Activated CD8-positive, alpha-beta memory T cell treated with anti-CD3 and anti-CD28 coated beads, Interleukin-2, amount 50 U/mL, for 4 hours (primary cell): ENCODE measurements at regions not wholly inside any gene's neighbourhood (a gene's known extent, or its start where the extent isn't known, plus 50 kb on each side); places are given as distances from the start of the nearest gene placed in this dataset.

Source experiments
- DNase-seq: peaks from one replicate; pipeline ENCODE4 v3.0.0-alpha.2; 2020

GRCh38 chrX:5829469-5829868 lies 399.2 kb downstream of the NLGN4X start:
- DNase-seq = no peak

- no peak for DNase-seq
These were observed 399.6 kb downstream of the NLGN4X start for GRCh38 chrX:5829060-5829459.

GRCh38 chrX:5823903-5824302 lies 404.8 kb downstream of the NLGN4X start:
- no peak for DNase-seq

- no peak for DNase-seq
These were observed 418.0 kb downstream of the NLGN4X start for GRCh38 chrX:5810636-5811035.

DNA sequence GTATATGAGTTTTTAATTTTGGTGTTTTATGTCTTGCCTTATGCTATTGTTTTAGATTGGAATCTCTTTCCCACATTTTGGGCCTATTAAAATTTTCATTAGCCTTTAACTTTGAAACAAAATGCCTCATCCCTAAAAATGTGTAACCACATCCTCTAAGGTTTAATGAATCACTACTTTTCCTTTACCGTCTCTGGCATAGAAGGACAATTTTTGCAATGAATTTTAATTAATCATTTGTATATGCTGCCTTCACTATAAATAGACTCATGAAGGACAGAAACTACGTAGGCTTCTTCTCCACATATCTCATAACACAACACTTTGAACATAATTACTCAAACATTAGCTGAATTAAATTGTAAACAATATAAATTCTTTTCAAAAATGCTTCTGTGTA lies 421.5 kb downstream of the NLGN4X start:
- DNase-seq = no peak

- DNase-seq = no peak
These were observed 426.3 kb downstream of the NLGN4X start for GRCh38 chrX:5802391-5802790.

DNA sequence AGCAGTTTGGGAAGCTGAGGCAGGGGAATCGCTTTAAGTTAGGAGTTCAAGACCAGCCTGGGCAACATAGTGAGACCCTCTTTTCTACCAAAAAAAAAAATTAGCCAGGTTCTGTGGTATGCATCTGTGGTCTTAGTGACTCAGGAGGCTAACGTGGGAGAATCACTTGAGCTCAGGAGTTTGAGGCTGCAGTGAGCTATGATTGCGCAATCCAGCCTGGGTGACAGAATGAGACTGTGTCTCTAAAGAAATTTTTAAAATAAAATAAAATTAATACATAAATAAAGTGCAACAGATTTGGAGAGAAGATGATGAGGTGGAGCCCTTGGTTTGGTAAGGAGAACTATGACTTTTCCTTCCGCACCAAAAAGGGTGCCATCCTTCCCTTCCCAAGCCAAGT lies 436.9 kb downstream of the NLGN4X start:
- DNase-seq = no peak

- DNase-seq = no peak
These were observed 439.8 kb downstream of the NLGN4X start for GRCh38 chrX:5788910-5789309.

DNA sequence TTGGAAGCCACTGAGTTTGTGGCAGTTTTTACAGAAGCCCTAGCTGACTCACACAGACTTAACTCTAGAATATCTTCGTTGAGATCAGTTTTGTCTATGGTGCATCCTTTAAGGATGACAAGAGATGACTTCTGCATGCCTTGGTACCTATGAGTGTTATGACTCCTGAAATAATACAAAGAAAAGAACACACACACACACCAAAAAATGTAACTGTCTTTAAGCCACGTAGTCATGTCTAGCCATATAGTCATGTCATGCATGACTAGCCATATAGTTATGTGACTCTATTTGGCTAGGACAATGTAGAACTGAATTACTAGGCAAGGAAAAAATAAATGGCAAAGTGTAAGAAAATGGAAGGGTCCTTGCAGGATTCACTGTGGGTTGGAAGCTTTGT lies 447.8 kb downstream of the NLGN4X start:
- DNase-seq = no peak

DNA sequence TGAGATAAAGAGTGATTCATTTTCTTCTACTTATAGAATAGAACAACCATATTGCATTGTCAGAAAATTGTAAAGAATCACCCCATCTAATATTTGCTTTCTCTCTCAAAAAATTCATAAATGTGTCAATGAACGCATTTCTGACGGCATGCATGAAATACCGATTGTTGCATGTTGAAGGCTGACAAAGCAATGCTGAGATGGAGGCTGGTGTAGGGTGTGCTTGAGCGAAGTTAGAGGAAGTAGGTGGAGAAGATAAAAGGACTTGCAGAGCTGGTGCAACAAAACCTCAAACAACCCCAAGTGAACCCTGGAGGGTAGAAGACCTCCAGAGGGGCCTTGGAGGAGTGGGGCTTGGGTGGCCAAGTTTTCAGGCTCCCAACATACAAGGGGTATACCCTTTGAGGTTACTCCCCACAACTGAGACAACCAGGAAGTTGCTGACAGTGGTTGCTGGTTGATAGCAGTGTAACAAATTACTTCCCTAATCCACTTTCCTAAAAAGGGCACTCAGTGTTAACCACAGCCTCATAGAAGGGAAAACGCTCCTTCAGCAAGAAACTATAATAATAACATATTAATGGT lies 452.7 kb downstream of the NLGN4X start:
- no peak for DNase-seq

DNA sequence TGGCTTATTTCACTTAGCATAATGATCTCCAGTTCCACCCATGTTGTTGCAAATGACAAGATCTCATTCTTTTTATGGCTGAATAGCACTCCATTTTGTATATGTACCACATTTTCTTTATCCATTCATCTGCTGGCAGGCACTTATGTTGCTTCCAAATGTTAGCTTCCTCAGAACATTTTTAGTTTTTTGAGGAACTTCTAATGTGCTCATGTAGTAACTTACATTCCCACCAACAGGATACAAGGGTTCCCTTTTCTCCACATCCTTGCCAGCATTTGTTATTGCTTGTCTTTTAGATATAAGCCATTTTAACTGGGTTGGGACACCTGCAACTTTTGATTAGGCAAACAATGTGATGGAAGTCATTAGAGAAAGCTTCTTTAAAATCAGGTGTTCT lies 454.2 kb downstream of the NLGN4X start:
- DNase-seq = no peak

DNA sequence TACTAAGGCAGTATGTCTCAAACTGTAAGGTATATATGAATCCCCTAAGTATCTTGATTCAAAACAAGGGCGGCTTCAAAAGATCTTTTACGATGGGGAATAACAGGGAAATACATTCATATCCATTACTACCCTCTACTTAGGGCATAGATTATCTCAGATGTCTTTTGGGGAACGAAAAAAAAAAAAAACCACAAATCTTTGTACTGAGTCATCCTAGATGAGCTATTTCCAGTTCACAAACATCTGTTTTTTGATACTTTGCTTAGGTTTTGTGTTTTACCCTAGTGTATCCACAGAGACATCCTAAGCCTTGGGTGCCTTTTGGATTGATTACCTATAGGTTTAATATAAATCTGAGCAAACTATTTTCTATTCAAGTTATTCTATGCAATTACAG lies 457.2 kb downstream of the NLGN4X start:
- no peak for DNase-seq

DNA sequence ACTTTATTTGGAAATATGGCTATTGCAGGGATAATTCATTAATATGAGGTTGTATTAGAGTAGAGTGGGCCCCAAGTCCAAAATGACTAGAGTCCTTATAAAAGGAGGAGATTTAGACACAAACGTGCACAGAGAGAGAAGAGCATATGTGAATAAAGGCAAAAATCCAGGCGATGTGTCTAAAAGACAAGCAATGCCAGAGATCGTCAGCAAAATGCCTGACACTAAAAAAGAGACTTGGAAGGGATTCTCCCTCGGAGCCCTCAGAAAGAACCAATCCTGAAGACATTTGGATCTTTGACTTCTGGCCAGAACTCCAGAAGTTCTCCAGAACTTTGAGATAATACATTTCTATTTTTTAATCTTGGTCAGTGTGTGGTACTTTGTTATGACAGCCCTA lies 472.1 kb downstream of the NLGN4X start:
- DNase-seq = no peak

GRCh38 chrX:5753291-5753690 lies 475.4 kb downstream of the NLGN4X start:
- no peak for DNase-seq

GRCh38 chrX:5752831-5753230 lies 475.8 kb downstream of the NLGN4X start:
- DNase-seq = no peak

GRCh38 chrX:5748586-5749150 lies 480.0 kb downstream of the NLGN4X start:
- no peak for DNase-seq

GRCh38 chrX:5746231-5746630 lies 482.4 kb downstream of the NLGN4X start:
- no peak for DNase-seq

DNA sequence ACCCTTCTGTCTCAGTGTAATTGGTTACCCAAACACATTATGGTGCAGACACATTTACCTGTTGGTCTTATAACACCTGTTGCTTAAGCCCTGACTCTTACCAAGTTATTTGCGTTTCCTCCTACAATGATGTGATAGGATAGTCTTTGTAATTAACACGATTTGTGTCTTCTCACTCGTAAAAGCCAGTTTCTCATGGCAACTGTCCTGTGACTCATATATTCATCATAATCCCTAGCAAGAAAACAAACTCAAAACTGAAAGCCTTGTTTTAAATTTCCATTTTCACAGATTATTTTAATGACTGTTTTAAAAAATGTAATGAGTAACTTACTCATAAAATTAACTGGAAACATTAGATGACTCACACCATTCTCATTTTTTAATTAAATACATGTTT lies 495.2 kb downstream of the NLGN4X start:
- no peak for DNase-seq

- DNase-seq = no peak
These were observed 498.1 kb downstream of the NLGN4X start for GRCh38 chrX:5730556-5730955.

DNA sequence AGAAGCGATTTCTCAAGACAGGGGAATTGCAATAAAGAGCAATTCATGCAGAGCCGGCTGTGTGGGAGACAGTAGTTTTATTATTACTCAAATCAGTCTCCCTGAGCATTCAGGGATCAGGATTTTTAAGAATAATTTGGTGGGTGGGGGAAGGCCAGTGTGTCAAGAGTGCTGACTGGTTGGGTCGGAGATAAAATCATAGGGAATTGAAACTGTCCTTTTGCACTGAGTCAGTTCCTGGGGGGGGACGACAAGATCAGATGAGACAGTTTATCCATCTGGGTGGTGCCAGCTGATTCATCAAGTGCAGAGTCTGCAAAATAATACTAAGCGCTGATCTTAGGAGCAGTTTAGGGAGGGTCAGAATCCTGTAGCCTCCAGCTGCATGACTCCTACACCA lies 502.4 kb downstream of the NLGN4X start:
- DNase-seq = no peak

DNA sequence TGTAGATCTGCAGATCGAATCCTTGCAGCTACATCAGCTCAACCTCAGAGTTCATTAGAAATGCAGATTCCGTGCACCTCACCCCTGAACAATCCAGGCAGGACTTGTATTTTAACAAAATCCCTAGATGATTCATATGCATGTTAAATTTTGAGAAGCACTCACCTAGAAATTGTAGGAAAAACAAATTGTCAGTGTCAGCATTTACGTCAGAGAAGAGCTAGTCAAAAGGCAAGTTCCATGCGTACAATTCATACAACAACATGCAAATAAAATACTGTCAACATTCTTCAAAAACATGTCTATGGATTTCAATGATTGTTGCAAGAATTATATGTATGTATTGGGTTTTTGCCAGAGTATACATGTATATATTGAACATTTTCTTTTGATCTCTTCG lies 504.5 kb downstream of the NLGN4X start:
- DNase-seq = no peak

DNA sequence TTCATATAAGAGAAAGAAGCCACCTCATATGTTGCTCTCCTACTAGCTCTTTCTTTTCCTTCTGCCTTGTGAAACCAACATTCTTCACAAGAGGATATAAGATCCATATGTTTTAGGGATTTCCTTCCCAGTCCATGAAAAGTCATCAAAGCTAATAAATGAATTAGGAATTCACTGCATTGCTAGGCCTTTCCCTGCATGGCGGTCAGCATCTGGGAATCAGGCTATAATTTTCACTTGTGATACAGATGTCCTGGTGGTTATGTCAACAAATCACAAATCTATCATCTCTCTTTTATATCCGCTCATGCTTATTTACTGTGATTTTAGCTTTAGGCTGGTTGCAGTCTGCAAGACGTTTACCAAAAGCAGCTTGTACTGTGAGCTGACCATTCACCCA lies 510.0 kb downstream of the NLGN4X start:
- DNase-seq = no peak

GRCh38 chrX:5716666-5717065 lies 512.0 kb downstream of the NLGN4X start:
- DNase-seq = no peak

GRCh38 chrX:5708251-5708650 lies 520.4 kb downstream of the NLGN4X start:
- no peak for DNase-seq

GRCh38 chrX:5702890-5703289 lies 525.8 kb downstream of the NLGN4X start:
- DNase-seq = no peak

DNA sequence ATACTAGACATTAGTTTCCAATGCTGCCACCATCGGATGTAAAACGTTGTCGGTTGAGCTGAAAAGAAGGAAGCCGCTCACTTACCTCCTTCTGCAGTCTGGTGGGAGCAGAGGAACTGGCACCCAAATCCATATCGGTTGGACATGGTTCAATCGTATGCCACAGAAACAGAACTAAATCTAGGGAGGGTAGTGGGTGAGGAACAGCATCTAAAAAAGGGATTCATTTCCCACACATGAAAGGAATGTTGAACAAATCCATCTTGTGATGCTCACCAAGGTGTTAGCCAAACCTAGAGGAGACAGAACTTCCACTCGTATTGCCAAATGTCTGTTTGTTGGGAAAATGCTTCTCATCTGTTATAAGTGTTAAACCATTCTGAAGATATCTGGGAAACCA lies 532.7 kb downstream of the NLGN4X start:
- no peak for DNase-seq
